Esophagus (tissue), 2 donors: ENCODE measurements at regions not wholly inside any gene's neighbourhood (a gene's known extent, or its start where the extent isn't known, plus 50 kb on each side); places are given as distances from the start of the nearest gene placed in this dataset.

Source experiments
- H3K27ac ChIP-seq, 2 donors: one replicate each; pipeline ENCODE4 v1.5.1; 2013; ENCODE audit warnings: low read depth in 2 of 2, mild to moderate bottlenecking in 2 of 2, inconsistent platforms in 1 of 2, low read length in 1 of 2, moderate library complexity in 1 of 2
- H3K27me3 ChIP-seq, 2 donors: one replicate each; pipeline ENCODE4 v1.6.1; 2013; ENCODE audit warnings: low read length in 2 of 2, control low read depth in 1 of 2, mild to moderate bottlenecking in 1 of 2; ENCODE audit not compliant: insufficient read depth in 2 of 2, control insufficient read depth in 1 of 2
- H3K36me3 ChIP-seq, 2 donors: one replicate each; pipeline ENCODE4 v1.6.1; 2013; ENCODE audit warnings: low read length in 1 of 2; ENCODE audit not compliant: control insufficient read depth in 2 of 2, insufficient read depth in 2 of 2
- H3K4me1 ChIP-seq, 2 donors: one replicate each; pipeline ENCODE4 v1.6.1; 2013; ENCODE audit warnings: low read length in 1 of 2; ENCODE audit not compliant: control insufficient read depth in 2 of 2, insufficient read depth in 2 of 2
- H3K4me3 ChIP-seq, 2 donors: one replicate each; pipeline ENCODE4 v1.5.1; 2013; ENCODE audit warnings: low read length in 2 of 2, mild to moderate bottlenecking in 2 of 2, low read depth in 1 of 2, moderate library complexity in 1 of 2
- H3K9me3 ChIP-seq, 2 donors: one replicate each; pipeline ENCODE4 v1.6.1; 2013; ENCODE audit warnings: mild to moderate bottlenecking in 2 of 2, low read depth in 1 of 2, low read length in 1 of 2, moderate library complexity in 1 of 2; ENCODE audit not compliant: control insufficient read depth in 2 of 2, insufficient read depth in 1 of 2
- WGBS, 2 donors: extraction: QIAGEN DNeasy Blood & Tissue Kit; methylation state at CpG; one replicate each; pipeline ENCODE4 v1.1.7; 2013; 5-methylcytosine and 5-hydroxymethylcytosine counted together
- donor health status: healthy with polysubstance abuse.
- donor health status: Bipolar disorder and iron deficiency.

- 79 to 81% methylated on average over 4 of the region's 4 CpGs for WGBS, 2 donors
- H3K27me3 ChIP-seq, result no peaks in the 10 kb centered on the region
- H3K9me3 ChIP-seq, result no peaks in the 10 kb centered on the region
- H3K36me3 ChIP-seq, result no peaks in the 10 kb centered on the region
- no peaks in the 10 kb centered on the region for H3K4me1 ChIP-seq
- no peak overlapping the region for H3K4me3 ChIP-seq
- no peak overlapping the region for H3K27ac ChIP-seq
Measured at GRCh38 chr12:77613411-77613810, 217.3 kb upstream of the NAV3 start.

GRCh38 chr12:77610446-77610845, 220.2 kb upstream of the NAV3 start:
- Histone ChIP-seq H3K36me3 (no peaks in the 10 kb centered on the region), H3K4me1 (no peaks in the 10 kb centered on the region), H3K4me3 (no peak overlapping the region), H3K27me3 (no peaks in the 10 kb centered on the region), H3K9me3 (no peaks in the 10 kb centered on the region), H3K27ac (no peak overlapping the region)
- 52 to 68% methylated on average over 2 of the region's 2 CpGs for WGBS, 2 donors

GRCh38 chr12:77609016-77609415, 221.7 kb upstream of the NAV3 start:
- no peaks in the 10 kb centered on the region for H3K9me3 ChIP-seq
- no peak overlapping the region for H3K27ac ChIP-seq
- no peaks in the 10 kb centered on the region for H3K36me3 ChIP-seq
- no peaks in the 10 kb centered on the region for H3K27me3 ChIP-seq
- no peak overlapping the region for H3K4me3 ChIP-seq
- no peaks in the 10 kb centered on the region for H3K4me1 ChIP-seq
- 46 to 66% methylated on average over 2 of the region's 2 CpGs for WGBS, 2 donors

- Histone ChIP-seq H3K36me3 (no peaks in the 10 kb centered on the region), H3K27me3 (no peaks in the 10 kb centered on the region), H3K4me1 (no peaks in the 10 kb centered on the region), H3K9me3 (no peaks in the 10 kb centered on the region), H3K4me3 (no peak overlapping the region), H3K27ac (no peak overlapping the region)
Measured at GRCh38 chr12:77608271-77608824, 222.3 kb upstream of the NAV3 start.

DNA sequence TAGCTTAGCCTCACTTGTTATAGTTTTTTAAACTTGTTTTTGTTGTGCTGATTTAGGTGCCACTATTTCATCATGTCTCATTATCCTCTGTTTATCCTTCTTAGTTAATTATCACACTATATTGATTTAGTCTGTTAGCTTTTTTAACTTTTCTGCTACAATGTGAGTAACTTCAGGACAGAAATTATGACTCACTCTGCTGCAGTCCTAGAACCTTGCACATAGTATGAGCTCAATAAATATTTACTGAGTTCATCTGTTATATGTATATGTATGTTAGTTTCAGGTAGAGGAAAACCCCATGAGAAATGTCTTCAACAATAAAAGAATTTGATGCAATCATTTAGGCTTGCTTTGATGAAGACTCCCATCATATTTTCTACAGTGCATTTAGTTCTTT, 224.3 kb upstream of the NAV3 start:
- Histone ChIP-seq H3K4me3 (no peak overlapping the region), H3K27me3 (no peaks in the 10 kb centered on the region), H3K9me3 (no peaks in the 10 kb centered on the region), H3K36me3 (no peaks in the 10 kb centered on the region), H3K27ac (no peak overlapping the region), H3K4me1 (no peaks in the 10 kb centered on the region)

DNA sequence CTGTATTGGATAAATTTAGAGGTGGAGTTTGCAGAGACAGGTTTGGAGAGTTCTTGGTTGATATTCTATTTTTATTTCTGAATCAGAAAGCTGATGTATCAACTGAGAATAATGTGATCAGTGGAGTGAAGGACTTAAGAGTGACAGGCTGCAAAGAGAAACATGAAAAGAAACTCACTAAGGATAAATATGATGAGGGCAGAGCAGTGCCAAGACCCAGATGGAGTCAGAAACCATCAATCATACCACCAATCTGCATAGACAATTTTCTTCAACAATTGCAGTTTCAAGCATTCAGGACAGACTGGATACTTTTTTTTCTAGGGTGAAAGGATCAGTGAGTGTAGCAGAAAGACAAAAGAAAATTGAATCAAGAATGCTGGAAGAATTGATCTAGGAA, 226.7 kb upstream of the NAV3 start:
- Histone ChIP-seq H3K4me3 (no peak overlapping the region), H3K9me3 (no peaks in the 10 kb centered on the region), H3K27me3 (no peaks in the 10 kb centered on the region), H3K27ac (no peak overlapping the region), H3K36me3 (no peaks in the 10 kb centered on the region), H3K4me1 (no peaks in the 10 kb centered on the region)

DNA sequence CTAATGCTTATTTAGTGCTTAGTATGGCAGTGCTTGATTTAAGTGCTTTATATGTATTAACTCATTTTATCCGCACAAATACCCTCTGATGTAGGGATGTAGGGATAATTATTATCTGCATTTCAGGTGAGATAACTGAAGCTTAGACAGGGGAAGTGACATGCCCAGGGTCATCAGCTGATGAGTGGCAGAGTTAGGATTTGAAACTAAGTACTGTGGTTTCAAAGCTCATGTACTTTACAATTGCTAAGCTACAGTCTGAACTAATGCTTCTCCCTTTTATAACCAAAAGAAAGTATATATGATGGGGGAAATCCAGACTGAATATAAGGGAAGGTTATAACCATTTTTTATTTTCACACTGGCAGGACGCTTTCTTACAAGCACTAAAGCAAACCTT, 229.6 kb upstream of the NAV3 start:
- no peaks in the 10 kb centered on the region for H3K36me3 ChIP-seq
- no peak overlapping the region for H3K4me3 ChIP-seq
- H3K4me1 ChIP-seq, result no peaks in the 10 kb centered on the region
- H3K27me3 ChIP-seq, result no peaks in the 10 kb centered on the region
- no peaks in the 10 kb centered on the region for H3K9me3 ChIP-seq
- H3K27ac ChIP-seq, result no peak overlapping the region
- 88 to 92% methylated on average over 2 of the region's 2 CpGs for WGBS, 2 donors

DNA sequence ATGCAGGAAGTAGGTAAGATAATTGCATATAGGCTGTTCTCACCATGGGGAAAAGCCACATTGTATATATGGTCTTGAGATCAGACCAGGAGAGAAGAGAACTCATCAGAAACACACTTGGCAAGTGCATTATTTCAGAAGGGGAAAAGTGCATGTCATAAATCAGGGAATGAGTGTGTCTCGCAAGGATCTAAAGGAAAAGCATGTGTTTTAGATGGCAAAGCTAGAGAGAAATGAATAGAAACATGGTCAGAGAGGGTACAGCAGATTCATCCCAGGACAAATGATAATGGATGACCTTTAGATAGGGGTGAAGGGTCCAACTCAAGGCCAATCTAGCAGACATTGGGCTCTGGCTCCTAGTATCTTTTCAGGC, 230.2 kb upstream of the NAV3 start:
- no peaks in the 10 kb centered on the region for H3K9me3 ChIP-seq
- H3K4me3 ChIP-seq, result no peak overlapping the region
- H3K27me3 ChIP-seq, result no peaks in the 10 kb centered on the region
- no peak overlapping the region for H3K27ac ChIP-seq
- no peaks in the 10 kb centered on the region for H3K4me1 ChIP-seq
- 80 to 91% methylated on average over 1 of the region's 1 CpG for WGBS, 2 donors
- no peaks in the 10 kb centered on the region for H3K36me3 ChIP-seq

DNA sequence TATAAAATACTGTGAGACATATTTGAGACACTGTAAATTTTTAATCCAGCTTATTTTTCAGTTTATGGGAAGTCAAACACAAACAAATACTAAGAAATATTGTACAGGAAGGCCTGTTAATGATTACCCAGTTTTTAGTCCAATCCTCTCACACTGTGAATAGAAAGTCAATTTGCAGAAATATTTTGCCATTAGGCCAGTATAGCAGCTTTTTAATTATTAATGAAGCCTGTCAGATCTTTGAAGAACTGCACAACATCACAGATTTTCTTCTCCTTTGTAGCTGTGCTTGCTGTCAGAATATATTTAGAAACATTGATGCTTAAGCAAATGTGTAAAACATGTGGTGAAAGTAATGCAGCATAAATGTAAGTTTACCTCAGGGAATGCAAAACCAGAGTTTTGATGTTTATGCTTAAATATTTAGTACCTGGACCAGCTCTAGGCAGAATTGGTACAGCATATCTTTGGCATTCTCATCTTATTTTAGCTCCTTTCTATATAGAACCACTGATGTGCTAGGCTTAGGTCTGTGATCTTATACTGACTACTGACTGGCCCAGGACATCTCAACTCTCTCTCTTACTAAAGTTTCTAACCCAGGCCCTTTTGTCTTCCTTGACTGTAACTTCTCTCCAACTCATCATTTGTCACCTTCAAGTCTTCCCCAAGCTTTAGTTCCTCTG, 230.8 kb upstream of the NAV3 start:
- Histone ChIP-seq H3K36me3 (no peaks in the 10 kb centered on the region), H3K9me3 (no peaks in the 10 kb centered on the region), H3K27ac (no peak overlapping the region), H3K4me3 (no peak overlapping the region), H3K4me1 (no peaks in the 10 kb centered on the region), H3K27me3 (no peaks in the 10 kb centered on the region)

DNA sequence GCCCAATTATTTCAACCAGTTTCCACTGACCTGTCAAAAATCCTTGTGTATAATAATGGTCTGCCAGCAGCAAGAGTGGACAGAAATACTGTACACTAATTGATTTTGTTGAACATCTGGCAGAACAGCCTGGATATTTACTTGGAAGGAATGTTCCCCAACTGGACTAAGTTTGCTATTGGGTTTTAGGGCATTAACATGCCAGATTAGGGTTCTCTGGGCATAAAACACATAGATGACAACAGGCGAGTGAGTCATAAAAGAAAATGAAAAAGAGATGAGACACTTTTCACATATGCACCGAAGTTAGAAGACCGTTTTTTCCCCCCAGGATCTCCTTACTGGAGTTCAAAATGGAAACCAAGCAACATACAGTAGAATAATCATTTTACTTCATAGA, 236.3 kb upstream of the NAV3 start:
- WGBS, 2 donors, result 89 to 91% methylated on average over 3 of the region's 3 CpGs
- Histone ChIP-seq H3K36me3 (no peaks in the 10 kb centered on the region), H3K27me3 (no peaks in the 10 kb centered on the region), H3K4me1 (peaks cover 0 to 3% of the 10 kb centered on the region in 2 donors), H3K9me3 (no peaks in the 10 kb centered on the region), H3K27ac (no peak overlapping the region), H3K4me3 (no peak overlapping the region)
